ENCODE measurements at regions not wholly inside any gene's neighbourhood (a gene's known extent, or its start where the extent isn't known, plus 50 kb on each side); places are given as distances from the start of the nearest gene placed in this dataset.

GRCh38 chr21:35850542-35851103, 209.7 kb downstream of the SETD4 start:
- H3K27me3 Mint-ChIP-seq = no peaks in the 10 kb centered on the region
- H3K36me3 Mint-ChIP-seq = no peaks in the 10 kb centered on the region
- no peaks in the 10 kb centered on the region for H3K9me3 Mint-ChIP-seq
- no peak overlapping the region for H3K27ac Mint-ChIP-seq
- H3K4me3 Mint-ChIP-seq = no peak overlapping the region
- no peaks in the 10 kb centered on the region for H3K4me1 Mint-ChIP-seq

GRCh38 chr21:35850029-35850428, 210.3 kb downstream of the SETD4 start:
- no peaks in the 10 kb centered on the region for H3K36me3 Mint-ChIP-seq
- no peak overlapping the region for H3K27ac Mint-ChIP-seq
- H3K9me3 Mint-ChIP-seq = no peaks in the 10 kb centered on the region
- no peaks in the 10 kb centered on the region for H3K27me3 Mint-ChIP-seq
- H3K4me1 Mint-ChIP-seq = no peaks in the 10 kb centered on the region
- H3K4me3 Mint-ChIP-seq = no peak overlapping the region

GRCh38 chr21:35849144-35849543, 211.2 kb downstream of the SETD4 start:
- Mint-ChIP-seq H3K9me3 (no peaks in the 10 kb centered on the region), H3K36me3 (no peaks in the 10 kb centered on the region), H3K4me1 (no peaks in the 10 kb centered on the region), H3K4me3 (no peak overlapping the region), H3K27ac (no peak overlapping the region), H3K27me3 (no peaks in the 10 kb centered on the region)

GRCh38 chr21:35843911-35844667, 216.2 kb downstream of the SETD4 start:
- H3K4me3 Mint-ChIP-seq = no peak overlapping the region
- no peak overlapping the region for H3K27ac Mint-ChIP-seq

GRCh38 chr21:35840949-35841348, 219.4 kb downstream of the SETD4 start:
- Mint-ChIP-seq H3K36me3 (no peaks in the 10 kb centered on the region), H3K27me3 (no peaks in the 10 kb centered on the region), H3K4me1 (peaks cover 9% of the 10 kb centered on the region), H3K4me3 (no peak overlapping the region), H3K27ac (no peak overlapping the region), H3K9me3 (no peaks in the 10 kb centered on the region)

More at GRCh38 chr21:35843911-35844667, 216.2 kb downstream of the SETD4 start:
- Mint-ChIP-seq H3K27me3 (no peaks in the 10 kb centered on the region), H3K4me1 (no peaks in the 10 kb centered on the region), H3K36me3 (no peaks in the 10 kb centered on the region), H3K9me3 (no peaks in the 10 kb centered on the region)

GRCh38 chr21:35840197-35840799, 220.0 kb downstream of the SETD4 start:
- H3K27ac Mint-ChIP-seq = no peak overlapping the region
- no peak overlapping the region for H3K4me3 Mint-ChIP-seq
- no peaks in the 10 kb centered on the region for H3K27me3 Mint-ChIP-seq
- no peaks in the 10 kb centered on the region for H3K36me3 Mint-ChIP-seq
- peaks cover 9% of the 10 kb centered on the region for H3K4me1 Mint-ChIP-seq
- H3K9me3 Mint-ChIP-seq = no peaks in the 10 kb centered on the region

- no peak overlapping the region for H3K4me3 Mint-ChIP-seq
- H3K9me3 Mint-ChIP-seq = no peaks in the 10 kb centered on the region
- H3K36me3 Mint-ChIP-seq = no peaks in the 10 kb centered on the region
- no peak overlapping the region for H3K27ac Mint-ChIP-seq
- peaks cover 10% of the 10 kb centered on the region for H3K4me1 Mint-ChIP-seq
- no peaks in the 10 kb centered on the region for H3K27me3 Mint-ChIP-seq
Measured at GRCh38 chr21:35838987-35839763, 221.2 kb downstream of the SETD4 start.

GRCh38 chr21:35838350-35838749, 222.0 kb downstream of the SETD4 start:
- no peak overlapping the region for H3K4me3 Mint-ChIP-seq
- no peaks in the 10 kb centered on the region for H3K27me3 Mint-ChIP-seq
- H3K36me3 Mint-ChIP-seq = no peaks in the 10 kb centered on the region
- H3K9me3 Mint-ChIP-seq = no peaks in the 10 kb centered on the region
- H3K27ac Mint-ChIP-seq = no peak overlapping the region
- peaks cover 13% of the 10 kb centered on the region for H3K4me1 Mint-ChIP-seq

GRCh38 chr21:35833991-35834390, 226.3 kb downstream of the SETD4 start:
- no peaks in the 10 kb centered on the region for H3K9me3 Mint-ChIP-seq
- H3K4me3 Mint-ChIP-seq = no peak overlapping the region
- no peak overlapping the region for H3K27ac Mint-ChIP-seq
- peaks cover 8% of the 10 kb centered on the region for H3K27me3 Mint-ChIP-seq
- H3K4me1 Mint-ChIP-seq = peaks cover 20% of the 10 kb centered on the region
- H3K36me3 Mint-ChIP-seq = no peaks in the 10 kb centered on the region

GRCh38 chr21:35833388-35833787, 226.9 kb downstream of the SETD4 start:
- peaks cover 12% of the 10 kb centered on the region for H3K27me3 Mint-ChIP-seq
- no peaks in the 10 kb centered on the region for H3K36me3 Mint-ChIP-seq
- no peaks in the 10 kb centered on the region for H3K9me3 Mint-ChIP-seq
- peaks cover 23% of the 10 kb centered on the region for H3K4me1 Mint-ChIP-seq
- no peak overlapping the region for H3K27ac Mint-ChIP-seq
- no peak overlapping the region for H3K4me3 Mint-ChIP-seq

- peaks cover 12% of the 10 kb centered on the region for H3K27me3 Mint-ChIP-seq
- H3K27ac Mint-ChIP-seq = no peak overlapping the region
- no peak overlapping the region for H3K4me3 Mint-ChIP-seq
- H3K36me3 Mint-ChIP-seq = no peaks in the 10 kb centered on the region
- H3K9me3 Mint-ChIP-seq = no peaks in the 10 kb centered on the region
- peaks cover 17% of the 10 kb centered on the region for H3K4me1 Mint-ChIP-seq
Measured at GRCh38 chr21:35831230-35831629, 229.1 kb downstream of the SETD4 start.

GRCh38 chr21:35829067-35829466, 231.3 kb downstream of the SETD4 start:
- H3K27ac Mint-ChIP-seq = no peak overlapping the region
- peaks cover 12% of the 10 kb centered on the region for H3K27me3 Mint-ChIP-seq
- H3K9me3 Mint-ChIP-seq = no peaks in the 10 kb centered on the region
- H3K4me3 Mint-ChIP-seq = no peak overlapping the region
- peaks cover 15% of the 10 kb centered on the region for H3K4me1 Mint-ChIP-seq
- H3K36me3 Mint-ChIP-seq = no peaks in the 10 kb centered on the region

- no peaks in the 10 kb centered on the region for H3K36me3 Mint-ChIP-seq
- no peak overlapping the region for H3K4me3 Mint-ChIP-seq
- peaks cover 12% of the 10 kb centered on the region for H3K27me3 Mint-ChIP-seq
- no peak overlapping the region for H3K27ac Mint-ChIP-seq
- H3K4me1 Mint-ChIP-seq = peaks cover 13% of the 10 kb centered on the region
- no peaks in the 10 kb centered on the region for H3K9me3 Mint-ChIP-seq
Measured at GRCh38 chr21:35828161-35828560, 232.2 kb downstream of the SETD4 start.

GRCh38 chr21:35827004-35827403, 233.3 kb downstream of the SETD4 start:
- no peak overlapping the region for H3K27ac Mint-ChIP-seq
- peaks cover 13% of the 10 kb centered on the region for H3K4me1 Mint-ChIP-seq
- H3K4me3 Mint-ChIP-seq = no peak overlapping the region
- no peaks in the 10 kb centered on the region for H3K9me3 Mint-ChIP-seq
- H3K36me3 Mint-ChIP-seq = no peaks in the 10 kb centered on the region
- peaks cover 12% of the 10 kb centered on the region for H3K27me3 Mint-ChIP-seq

- H3K9me3 Mint-ChIP-seq = no peaks in the 10 kb centered on the region
- no peak overlapping the region for H3K4me3 Mint-ChIP-seq
- H3K27me3 Mint-ChIP-seq = peaks cover 8% of the 10 kb centered on the region
- H3K27ac Mint-ChIP-seq = no peak overlapping the region
- H3K36me3 Mint-ChIP-seq = no peaks in the 10 kb centered on the region
- peaks cover 13% of the 10 kb centered on the region for H3K4me1 Mint-ChIP-seq
Measured at GRCh38 chr21:35825370-35826353, 234.7 kb downstream of the SETD4 start.

Data from activated naive CD4-positive, alpha-beta T cell treated with anti-CD3 and anti-CD28 coated beads, Interleukin-2, amount 50 U/mL, for 24 hours (primary cell).